ENCODE measurements at regions not wholly inside any gene's neighbourhood (a gene's known extent, or its start where the extent isn't known, plus 50 kb on each side); places are given as distances from the start of the nearest gene placed in this dataset.

DNA sequence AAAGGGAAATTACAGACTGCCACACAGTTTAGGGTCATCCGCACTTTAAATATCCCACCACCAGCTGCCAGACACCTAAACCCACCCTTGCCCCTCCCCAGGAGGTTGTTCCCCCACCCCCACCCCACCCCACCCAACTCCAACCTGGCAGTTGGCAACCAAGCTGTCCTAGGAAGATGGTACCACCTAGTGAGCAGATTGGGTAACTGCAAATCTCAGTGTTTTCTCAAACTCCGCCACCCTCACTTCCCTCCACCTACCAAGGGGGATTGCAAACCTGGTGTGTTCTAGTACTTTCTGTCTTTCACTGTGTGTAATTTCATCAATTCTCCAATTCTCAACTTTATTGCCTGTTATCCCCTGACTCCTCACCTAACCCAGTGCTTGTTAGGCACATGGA lies 323.8 kb upstream of the IRX2 start:
- TF ChIP-seq, protein P1, sequence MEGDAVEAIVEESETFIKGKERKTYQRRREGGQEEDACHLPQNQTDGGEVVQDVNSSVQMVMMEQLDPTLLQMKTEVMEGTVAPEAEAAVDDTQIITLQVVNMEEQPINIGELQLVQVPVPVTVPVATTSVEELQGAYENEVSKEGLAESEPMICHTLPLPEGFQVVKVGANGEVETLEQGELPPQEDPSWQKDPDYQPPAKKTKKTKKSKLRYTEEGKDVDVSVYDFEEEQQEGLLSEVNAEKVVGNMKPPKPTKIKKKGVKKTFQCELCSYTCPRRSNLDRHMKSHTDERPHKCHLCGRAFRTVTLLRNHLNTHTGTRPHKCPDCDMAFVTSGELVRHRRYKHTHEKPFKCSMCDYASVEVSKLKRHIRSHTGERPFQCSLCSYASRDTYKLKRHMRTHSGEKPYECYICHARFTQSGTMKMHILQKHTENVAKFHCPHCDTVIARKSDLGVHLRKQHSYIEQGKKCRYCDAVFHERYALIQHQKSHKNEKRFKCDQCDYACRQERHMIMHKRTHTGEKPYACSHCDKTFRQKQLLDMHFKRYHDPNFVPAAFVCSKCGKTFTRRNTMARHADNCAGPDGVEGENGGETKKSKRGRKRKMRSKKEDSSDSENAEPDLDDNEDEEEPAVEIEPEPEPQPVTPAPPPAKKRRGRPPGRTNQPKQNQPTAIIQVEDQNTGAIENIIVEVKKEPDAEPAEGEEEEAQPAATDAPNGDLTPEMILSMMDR (IDR thresholded peaks at IDR 0.05) = no peak
- no peak for TF ChIP-seq POLR2A (IDR thresholded peaks at IDR 0.05)
- H3K4me1 ChIP-seq = no peaks in the 10 kb centered on the region
- no peak for DNase-seq
- WGBS, 2 donors = 38 to 57% methylated on average over 2 of the region's 2 CpGs
- no peaks in the 10 kb centered on the region for H3K27me3 ChIP-seq
- peaks cover 0 to 5% (median 0%) of the 10 kb centered on the region in 3 donors for H3K9me3 ChIP-seq
- no peaks in the 10 kb centered on the region for H3K36me3 ChIP-seq (replicated peaks in 1 of 2; ENCODE audit: insufficient read depth in 1 of 2, low read depth in 2 of 2)
- ATAC-seq = no peak
- no peak overlapping the region for H3K27ac ChIP-seq
- intact Hi-C loops (cut with DNase I) = no loop called here
- no peak overlapping the region for H3K4me3 ChIP-seq

DNA sequence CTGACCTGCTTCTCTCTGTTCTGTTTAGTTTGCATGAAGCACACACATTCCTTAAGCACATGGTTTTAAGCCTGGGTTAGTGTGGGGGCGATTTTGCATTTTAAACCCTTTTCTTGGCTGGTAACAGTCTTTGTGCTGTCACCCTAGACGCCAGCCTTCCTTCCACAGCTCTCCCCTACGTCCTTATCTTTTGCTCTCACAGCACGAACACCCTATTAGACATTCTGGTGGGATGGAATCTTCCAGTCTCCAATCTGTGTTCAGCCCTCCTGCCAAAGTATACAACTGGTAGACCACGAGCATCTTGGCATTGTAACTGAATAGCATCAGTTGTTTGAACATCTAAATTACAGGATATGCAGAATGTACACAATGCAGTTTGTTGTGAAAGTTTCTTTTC lies 316.9 kb upstream of the IRX2 start:
- Histone ChIP-seq H3K4me1 (no peaks in the 10 kb centered on the region), H3K4me3 (no peak overlapping the region), H3K27ac (no peak overlapping the region), H3K9me3 (peaks cover 0 to 5% (median 0%) of the 10 kb centered on the region in 3 donors), H3K27me3 (no peaks in the 10 kb centered on the region), H3K36me3 (replicated peaks in 1 of 2; ENCODE audit: insufficient read depth in 1 of 2, low read depth in 2 of 2) (no peaks in the 10 kb centered on the region)
- ATAC-seq (no peak), DNase-seq (no peak)
- WGBS, 2 donors = 19 to 20% methylated on average over 5 of the region's 5 CpGs
- no peak for TF ChIP-seq POLR2A (IDR thresholded peaks at IDR 0.05)
- TF ChIP-seq, protein P1 (IDR thresholded peaks at IDR 0.05) = no peak
- intact Hi-C loops (cut with DNase I) = no loop called here

DNA sequence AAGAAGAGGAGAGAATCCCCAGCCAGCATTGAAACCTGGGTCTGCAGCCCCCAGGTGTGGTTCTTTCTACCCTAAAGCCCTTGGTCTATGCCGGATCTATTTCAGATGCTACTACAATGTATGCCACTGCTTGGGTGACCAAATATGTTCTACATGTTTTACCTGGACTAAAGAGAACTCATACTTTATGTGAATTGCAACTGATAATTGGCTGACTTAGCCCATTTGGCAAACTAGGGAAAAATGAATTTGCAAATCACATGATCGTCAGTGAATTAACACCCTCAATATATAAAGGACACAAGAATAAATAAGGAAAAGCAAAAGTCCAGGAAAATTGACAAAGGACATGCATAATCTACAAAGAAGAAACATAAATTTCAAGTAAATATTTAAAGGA lies 308.8 kb upstream of the IRX2 start:
- ATAC-seq = no peak
- no peaks in the 10 kb centered on the region for H3K36me3 ChIP-seq (replicated peaks in 1 of 2; ENCODE audit: insufficient read depth in 1 of 2, low read depth in 2 of 2)
- no peak overlapping the region for H3K27ac ChIP-seq
- no peak overlapping the region for H3K4me3 ChIP-seq
- H3K27me3 ChIP-seq = no peaks in the 10 kb centered on the region
- intact Hi-C loops (cut with DNase I) = no loop called here
- no peaks in the 10 kb centered on the region for H3K4me1 ChIP-seq
- peaks cover 0 to 14% (median 0%) of the 10 kb centered on the region in 3 donors for H3K9me3 ChIP-seq
- no peak for TF ChIP-seq POLR2A (IDR thresholded peaks at IDR 0.05)
- TF ChIP-seq, protein P1 (IDR thresholded peaks at IDR 0.05) = no peak
- no peak for DNase-seq
- 86 to 88% methylated on average over 2 of the region's 2 CpGs for WGBS, 2 donors

DNA sequence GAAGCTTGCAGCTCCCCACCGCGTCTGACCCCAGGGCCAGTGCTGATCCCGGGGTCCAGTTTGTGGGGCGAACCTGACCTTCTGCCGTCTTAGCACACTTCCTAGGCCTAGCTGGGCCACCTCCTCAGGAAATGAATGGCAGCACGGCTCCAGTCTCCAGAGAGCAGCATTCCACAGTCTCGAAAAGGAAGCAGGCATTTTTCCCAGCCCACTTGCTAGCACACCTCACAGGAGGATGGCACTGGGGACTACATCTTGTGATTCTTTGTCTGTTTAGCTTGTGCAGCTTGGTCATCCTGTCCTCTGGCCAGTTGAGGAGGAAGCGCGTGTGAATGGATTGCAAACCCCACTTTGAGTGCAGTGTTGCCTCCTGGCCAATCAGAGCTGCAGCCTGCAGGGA lies 308.0 kb upstream of the IRX2 start:
- no peak for DNase-seq
- H3K27me3 ChIP-seq = no peaks in the 10 kb centered on the region
- no peak overlapping the region for H3K27ac ChIP-seq
- TF ChIP-seq, protein P1 (IDR thresholded peaks at IDR 0.05) = no peak
- no peak for TF ChIP-seq POLR2A (IDR thresholded peaks at IDR 0.05)
- intact Hi-C loops (cut with DNase I) = no loop called here
- H3K9me3 ChIP-seq = peaks cover 0 to 14% (median 0%) of the 10 kb centered on the region in 3 donors
- no peaks in the 10 kb centered on the region for H3K4me1 ChIP-seq
- no peak overlapping the region for H3K4me3 ChIP-seq
- H3K36me3 ChIP-seq (replicated peaks in 1 of 2; ENCODE audit: insufficient read depth in 1 of 2, low read depth in 2 of 2) = no peaks in the 10 kb centered on the region
- ATAC-seq = no peak
- WGBS, 2 donors = 65 to 76% methylated on average over 3 to 9 of the region's 9 CpGs

DNA sequence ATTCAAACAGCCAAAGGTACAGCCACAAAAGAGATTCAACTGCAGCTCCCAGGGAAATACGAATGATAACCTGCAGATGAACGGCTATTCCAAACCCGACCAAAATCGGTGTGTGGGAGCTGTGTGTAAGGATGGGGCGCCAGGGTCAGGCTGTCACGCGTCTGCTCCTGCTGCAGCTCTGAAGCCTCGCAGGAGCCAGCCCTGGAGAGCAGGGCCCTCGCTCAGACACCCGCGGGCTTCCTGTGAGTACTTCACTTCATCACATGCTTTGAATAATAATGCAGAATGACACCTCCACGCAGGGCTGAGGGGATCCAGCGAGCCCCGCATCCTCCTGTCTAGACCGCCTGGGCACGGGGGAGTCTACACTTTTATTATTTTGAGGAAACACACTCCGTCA lies 307.5 kb upstream of the IRX2 start:
- no peak overlapping the region for H3K4me3 ChIP-seq
- peaks cover 0 to 14% (median 0%) of the 10 kb centered on the region in 3 donors for H3K9me3 ChIP-seq
- no peak for ATAC-seq
- DNase-seq = no peak
- no peaks in the 10 kb centered on the region for H3K36me3 ChIP-seq (replicated peaks in 1 of 2; ENCODE audit: insufficient read depth in 1 of 2, low read depth in 2 of 2)
- WGBS, 2 donors = 62 to 63% methylated on average over 17 of the region's 17 CpGs
- no peaks in the 10 kb centered on the region for H3K27me3 ChIP-seq
- intact Hi-C loops (cut with DNase I) = no loop called here
- no peaks in the 10 kb centered on the region for H3K4me1 ChIP-seq
- no peak overlapping the region for H3K27ac ChIP-seq
- TF ChIP-seq, protein P1 (IDR thresholded peaks at IDR 0.05) = no peak
- TF ChIP-seq POLR2A (IDR thresholded peaks at IDR 0.05) = no peak

All from body of pancreas (tissue), 4 donors.